Spleen (tissue), 11 donors: ENCODE measurements at regions not wholly inside any gene's neighbourhood (a gene's known extent, or its start where the extent isn't known, plus 50 kb on each side); places are given as distances from the start of the nearest gene placed in this dataset.

ENCODE experiments used
- DNase-seq: peaks from one replicate; pipeline ENCODE4 v3.0.0-alpha.2; 2020
- H3K27ac ChIP-seq, 8 donors: fragments of 200-600 bp; sonication (generic) in 7 of 8; 1 replicate in 4 of 8; 2 replicates in 4 of 8; pipeline versions ENCODE4 v1.5.0 to v1.8.0; 2016 to 2021; ENCODE audit warnings: inconsistent platforms in 4 of 8, mild to moderate bottlenecking in 4 of 8, moderate library complexity in 1 of 8
- H3K27me3 ChIP-seq, 7 donors: fragments of 200-600 bp; sonication (generic) in 6 of 7; replicated peaks in 1 of 7; 1 replicate in 4 of 7; 2 replicates in 3 of 7; pipeline versions ENCODE4 v1.5.0 to v1.8.0; 2016 to 2021; ENCODE audit warnings: inconsistent platforms in 3 of 7, mild to moderate bottlenecking in 1 of 7
- H3K36me3 ChIP-seq, 6 donors: fragments of 200-600 bp; sonication (generic) in 5 of 6; 1 replicate in 4 of 6; 2 replicates in 2 of 6; pipeline versions ENCODE4 v1.5.0 to v1.8.0; 2016 to 2021; ENCODE audit warnings: inconsistent platforms in 2 of 6
- H3K4me1 ChIP-seq, 6 donors: fragments of 200-600 bp; sonication (generic) in 5 of 6; 1 replicate in 3 of 6; 2 replicates in 3 of 6; pipeline versions ENCODE4 v1.5.0 to v1.8.0; 2016 to 2021; ENCODE audit warnings: inconsistent platforms in 3 of 6
- H3K4me3 ChIP-seq, 8 donors: fragments of 200-600 bp; sonication (generic) in 7 of 8; 1 replicate in 4 of 8; 2 replicates in 4 of 8; pipeline versions ENCODE4 v1.5.0 to v1.8.0; 2016 to 2021; ENCODE audit warnings: inconsistent platforms in 4 of 8, mild to moderate bottlenecking in 4 of 8, moderate library complexity in 2 of 8
- H3K9me3 ChIP-seq, 8 donors: fragments of 200-600 bp; sonication (generic) in 7 of 8; 1 replicate in 4 of 8; 2 replicates in 4 of 8; pipeline versions ENCODE4 v1.5.0 to v1.8.0; 2016 to 2021; ENCODE audit warnings: inconsistent platforms in 4 of 8
- POLR2A ChIP-seq, 3 donors: fragments of 450-650 bp; IDR thresholded peaks; one replicate each; pipeline ENCODE4 v1.5.1; 2017; ENCODE audit warnings: antibody characterized with exemption in 3 of 3, mild to moderate bottlenecking in 1 of 3
- POLR2AphosphoS5 ChIP-seq, 3 donors: sonication (generic); formaldehyde crosslinking; IDR thresholded peaks; one replicate each; pipeline ENCODE4 v1.5.1; 2017; ENCODE audit warnings: antibody characterized with exemption in 3 of 3
- WGBS, 5 donors: extraction: QIAGEN DNeasy Blood & Tissue Kit in 3 of 5; methylation state at CpG; one replicate each; pipeline versions ENCODE4 v1.1.5 to v1.1.7; 2013 to 2018; 5-methylcytosine and 5-hydroxymethylcytosine counted together
- intact Hi-C: fragments of 100-400 bp; cut with DNase I; formaldehyde crosslinking; loops from one replicate; pipeline ENCODE4 v1.15.0; 2023; ENCODE audit warnings: low total_unique reads
- TF ChIP-seq, protein P1 (sequence below), 11 experiments: fragments of 200-600 bp in 7 of 11; fragments of 450-650 bp in 4 of 11; sonication (generic) in 4 of 11; IDR thresholded peaks in 8 of 11; conservative IDR thresholded peaks in 3 of 11; 1 replicate in 7 of 11; 2 replicates in 4 of 11; pipeline versions ENCODE4 v1.4.0 to v1.8.0; 2016 to 2021; ENCODE audit warnings: antibody characterized with exemption in 11 of 11, inconsistent platforms in 4 of 11, mild to moderate bottlenecking in 1 of 11
- donor health status: healthy with polysubstance abuse.
- donor health status: DM: no; HTN: no; CAD: no; lungs with moderate emphysema.
- donor health status: DM: no; HTN: no; CAD: no.
- donor health status: Bipolar disorder and iron deficiency.
- donor health status: healthy.
- donor health status: DM: no; HTN: no; CAD: no.
- donor health status: DM: yes; HTN: yes; CAD: no.

DNA sequence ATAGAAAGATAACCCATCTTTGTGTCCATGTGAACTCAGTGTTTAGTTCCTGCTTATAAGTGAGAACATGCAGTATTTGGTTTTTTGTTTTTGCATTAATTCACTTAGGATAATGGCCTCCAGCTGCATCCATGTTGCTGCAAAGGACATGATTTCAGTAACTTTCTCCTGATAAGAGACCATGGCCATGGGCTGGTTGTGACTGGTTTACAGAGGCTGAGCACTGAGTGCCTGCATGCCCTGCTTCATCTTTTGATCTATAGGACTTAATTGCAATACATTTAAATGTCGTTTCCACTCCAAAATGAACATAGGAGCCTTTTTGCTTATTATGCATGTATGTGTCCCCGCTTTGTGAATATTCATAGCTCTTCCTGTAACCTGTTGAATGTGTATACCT is 101.3 kb upstream of the IGFBP3 start:
- Histone ChIP-seq H3K4me1 (no peaks in the 10 kb centered on the region), H3K9me3 (peaks cover 0 to 12% (median under 1%) of the 10 kb centered on the region in 8 donors), H3K27ac (no peak overlapping the region), H3K36me3 (no peaks in the 10 kb centered on the region), H3K27me3 (no peaks in the 10 kb centered on the region), H3K4me3 (no peak overlapping the region)
- TF ChIP-seq POLR2A (IDR thresholded peaks at IDR 0.05) (no peak), POLR2AphosphoS5 (IDR thresholded peaks at IDR 0.05) (no peak)
- TF ChIP-seq, protein P1, sequence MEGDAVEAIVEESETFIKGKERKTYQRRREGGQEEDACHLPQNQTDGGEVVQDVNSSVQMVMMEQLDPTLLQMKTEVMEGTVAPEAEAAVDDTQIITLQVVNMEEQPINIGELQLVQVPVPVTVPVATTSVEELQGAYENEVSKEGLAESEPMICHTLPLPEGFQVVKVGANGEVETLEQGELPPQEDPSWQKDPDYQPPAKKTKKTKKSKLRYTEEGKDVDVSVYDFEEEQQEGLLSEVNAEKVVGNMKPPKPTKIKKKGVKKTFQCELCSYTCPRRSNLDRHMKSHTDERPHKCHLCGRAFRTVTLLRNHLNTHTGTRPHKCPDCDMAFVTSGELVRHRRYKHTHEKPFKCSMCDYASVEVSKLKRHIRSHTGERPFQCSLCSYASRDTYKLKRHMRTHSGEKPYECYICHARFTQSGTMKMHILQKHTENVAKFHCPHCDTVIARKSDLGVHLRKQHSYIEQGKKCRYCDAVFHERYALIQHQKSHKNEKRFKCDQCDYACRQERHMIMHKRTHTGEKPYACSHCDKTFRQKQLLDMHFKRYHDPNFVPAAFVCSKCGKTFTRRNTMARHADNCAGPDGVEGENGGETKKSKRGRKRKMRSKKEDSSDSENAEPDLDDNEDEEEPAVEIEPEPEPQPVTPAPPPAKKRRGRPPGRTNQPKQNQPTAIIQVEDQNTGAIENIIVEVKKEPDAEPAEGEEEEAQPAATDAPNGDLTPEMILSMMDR (IDR thresholded peaks at IDR 0.05 in 8 of 11, conservative IDR thresholded peaks at IDR 0.05 in 3 of 11): no peak
- WGBS, 5 donors: 73 to 94% (median 83%) methylated on average over 2 of the region's 2 CpGs
- intact Hi-C loops: no loop called here
- DNase-seq: no peak

DNA sequence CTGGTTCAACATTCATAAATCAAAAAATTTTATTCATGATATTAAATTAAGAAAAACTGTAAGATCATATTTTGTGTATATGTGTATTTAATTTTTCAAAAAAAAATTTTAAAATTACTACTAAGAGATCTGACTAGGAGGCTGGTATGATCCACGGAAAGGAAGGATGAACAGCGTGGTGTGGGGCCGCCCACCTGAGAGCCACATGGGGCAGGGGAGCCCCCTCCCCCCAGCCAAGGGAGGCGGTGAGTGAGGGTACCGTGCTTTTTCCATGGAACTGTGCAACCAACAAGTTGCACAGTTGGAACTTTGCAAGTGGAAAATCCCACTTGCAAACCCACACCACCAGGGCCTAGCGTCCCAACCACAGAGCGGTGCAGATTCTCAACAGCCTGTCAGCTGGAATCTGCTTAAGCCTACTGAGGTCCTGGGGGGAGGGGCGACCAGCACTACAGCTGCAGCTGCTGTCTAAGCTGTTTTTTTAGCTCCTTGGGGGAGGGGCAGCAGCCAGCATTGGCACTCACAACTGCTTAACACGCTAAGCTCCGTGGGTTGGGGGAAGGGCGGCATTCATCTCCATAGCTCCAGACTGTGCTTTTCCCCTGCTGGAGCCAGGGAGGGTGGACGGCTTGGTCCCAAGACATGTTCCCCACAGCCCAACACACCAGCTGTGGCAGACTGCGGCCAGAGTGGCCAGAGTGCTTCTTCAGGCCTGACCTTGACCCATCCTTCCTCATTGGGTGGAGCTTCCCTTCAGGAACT is 94.2 kb upstream of the IGFBP3 start:
- 41 to 46% (median 43%) methylated on average over 5 to 13 of the region's 13 CpGs for WGBS, 5 donors

DNA sequence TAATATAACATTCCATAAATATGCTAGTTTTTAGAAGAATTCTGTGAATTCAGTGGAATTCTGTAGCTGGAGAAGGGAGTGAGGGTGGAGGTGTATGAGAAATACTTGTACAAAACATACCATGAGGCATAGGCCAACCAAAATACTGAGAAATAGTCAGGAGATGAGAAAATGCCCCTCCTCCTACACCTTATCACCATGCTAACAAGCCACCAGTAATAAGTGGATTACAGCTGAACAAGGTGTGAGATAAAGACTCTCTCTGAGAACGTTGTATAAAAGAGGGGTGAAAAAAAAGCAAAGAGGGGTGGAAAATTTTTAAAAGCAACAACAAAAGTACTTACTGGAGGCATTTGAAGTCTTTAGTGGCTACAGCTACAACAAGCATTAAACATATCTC is 90.4 kb upstream of the IGFBP3 start:
- TF ChIP-seq POLR2A (IDR thresholded peaks at IDR 0.05): no peak
- TF ChIP-seq POLR2AphosphoS5 (IDR thresholded peaks at IDR 0.05): no peak
- TF ChIP-seq, protein P1 (IDR thresholded peaks at IDR 0.05 in 8 of 11, conservative IDR thresholded peaks at IDR 0.05 in 3 of 11): no peak
- intact Hi-C loops: no loop called here
- Histone ChIP-seq H3K9me3 (peaks cover 0 to 5% (median 0%) of the 10 kb centered on the region in 8 donors), H3K27ac (no peak overlapping the region), H3K4me3 (no peak overlapping the region), H3K36me3 (no peaks in the 10 kb centered on the region), H3K27me3 (no peaks in the 10 kb centered on the region), H3K4me1 (peaks cover 0 to 8% (median 6%) of the 10 kb centered on the region in 6 donors)
- DNase-seq: no peak
- WGBS, 5 donors: 19 to 45% (median 31%) methylated on average over 1 of the region's 1 CpG

More for the DNA sequence above, 94.2 kb upstream of the IGFBP3 start:
- TF ChIP-seq POLR2AphosphoS5 (IDR thresholded peaks at IDR 0.05): peak; percentile 50 to 78 (median 56)
- TF ChIP-seq, protein P1 (IDR thresholded peaks at IDR 0.05 in 8 of 11, conservative IDR thresholded peaks at IDR 0.05 in 3 of 11): peak in 1 of 11 experiments; percentile 16
- TF ChIP-seq POLR2A (IDR thresholded peaks at IDR 0.05): no peak
- no peak for DNase-seq
- no peaks in the 10 kb centered on the region for H3K27me3 ChIP-seq
- no peaks in the 10 kb centered on the region for H3K36me3 ChIP-seq
- H3K4me1 ChIP-seq: peaks cover 0 to 8% (median 6%) of the 10 kb centered on the region in 6 donors
- H3K27ac ChIP-seq: peak overlapping the region in 6 of 8 donors; percentile 13 to 50 (median 22)
- intact Hi-C loops: no loop called here
- H3K4me3 ChIP-seq: peak overlapping the region in 1 of 8 donors; percentile 4
- H3K9me3 ChIP-seq: peaks cover 0 to 13% (median 3%) of the 10 kb centered on the region in 8 donors

DNA sequence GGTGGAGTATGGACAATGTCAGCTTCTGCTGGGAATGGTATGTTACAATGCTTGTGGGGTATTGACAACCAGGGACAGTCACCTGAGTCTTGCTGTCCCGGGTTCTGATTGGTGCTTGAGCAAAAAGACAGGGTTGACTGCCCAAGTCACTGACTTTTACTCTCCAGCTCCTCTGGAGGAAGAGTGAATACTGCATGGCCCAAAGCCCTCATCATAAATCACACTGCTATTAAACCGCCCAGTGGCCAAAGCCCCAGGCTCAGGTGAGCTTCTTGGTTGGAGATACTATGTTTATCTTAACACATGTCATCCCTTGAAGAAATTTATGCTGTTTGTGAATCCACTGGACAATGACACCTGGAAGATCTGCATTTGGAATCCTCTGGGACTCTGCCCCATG is 90.0 kb upstream of the IGFBP3 start:
- H3K36me3 ChIP-seq: no peaks in the 10 kb centered on the region
- TF ChIP-seq POLR2AphosphoS5 (IDR thresholded peaks at IDR 0.05): no peak
- no peak for TF ChIP-seq POLR2A (IDR thresholded peaks at IDR 0.05)
- TF ChIP-seq, protein P1 (IDR thresholded peaks at IDR 0.05 in 8 of 11, conservative IDR thresholded peaks at IDR 0.05 in 3 of 11): no peak
- no peaks in the 10 kb centered on the region for H3K27me3 ChIP-seq
- WGBS, 5 donors: 64 to 94% (median 89%) methylated on average over 2 of the region's 2 CpGs
- no peak for DNase-seq
- intact Hi-C loops: no loop called here
- H3K9me3 ChIP-seq: peaks cover 0 to 8% (median 0%) of the 10 kb centered on the region in 8 donors
- peaks cover 0 to 8% (median 6%) of the 10 kb centered on the region in 6 donors for H3K4me1 ChIP-seq
- H3K27ac ChIP-seq: no peak overlapping the region
- no peak overlapping the region for H3K4me3 ChIP-seq
